ENCODE measurements at regions not wholly inside any gene's neighbourhood (a gene's known extent, or its start where the extent isn't known, plus 50 kb on each side); places are given as distances from the start of the nearest gene placed in this dataset.
A peak's percentile ranks its signal among the peaks of the same experiment; 100 is the strongest.

DNA sequence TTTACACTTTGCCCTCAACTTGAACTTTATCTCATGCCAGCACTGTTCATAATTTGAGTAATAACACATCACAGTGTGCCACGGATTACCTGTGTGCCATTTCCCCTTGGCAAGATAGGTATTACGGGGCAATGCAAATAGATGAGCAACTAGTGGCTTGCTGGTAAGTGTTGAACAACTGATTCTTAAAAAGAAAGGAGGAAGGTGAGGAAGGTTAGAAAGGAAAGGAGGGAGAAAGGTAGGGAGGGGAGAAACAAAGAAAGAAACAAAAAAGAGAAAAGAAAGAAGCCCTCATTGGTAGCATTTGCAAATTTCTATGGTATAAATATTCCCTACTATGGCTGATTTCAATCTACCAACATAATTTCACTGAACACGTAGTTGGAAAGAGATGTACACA is 118.2 kb upstream of the OLIG2 start:
- TF ChIP-seq, protein P1, sequence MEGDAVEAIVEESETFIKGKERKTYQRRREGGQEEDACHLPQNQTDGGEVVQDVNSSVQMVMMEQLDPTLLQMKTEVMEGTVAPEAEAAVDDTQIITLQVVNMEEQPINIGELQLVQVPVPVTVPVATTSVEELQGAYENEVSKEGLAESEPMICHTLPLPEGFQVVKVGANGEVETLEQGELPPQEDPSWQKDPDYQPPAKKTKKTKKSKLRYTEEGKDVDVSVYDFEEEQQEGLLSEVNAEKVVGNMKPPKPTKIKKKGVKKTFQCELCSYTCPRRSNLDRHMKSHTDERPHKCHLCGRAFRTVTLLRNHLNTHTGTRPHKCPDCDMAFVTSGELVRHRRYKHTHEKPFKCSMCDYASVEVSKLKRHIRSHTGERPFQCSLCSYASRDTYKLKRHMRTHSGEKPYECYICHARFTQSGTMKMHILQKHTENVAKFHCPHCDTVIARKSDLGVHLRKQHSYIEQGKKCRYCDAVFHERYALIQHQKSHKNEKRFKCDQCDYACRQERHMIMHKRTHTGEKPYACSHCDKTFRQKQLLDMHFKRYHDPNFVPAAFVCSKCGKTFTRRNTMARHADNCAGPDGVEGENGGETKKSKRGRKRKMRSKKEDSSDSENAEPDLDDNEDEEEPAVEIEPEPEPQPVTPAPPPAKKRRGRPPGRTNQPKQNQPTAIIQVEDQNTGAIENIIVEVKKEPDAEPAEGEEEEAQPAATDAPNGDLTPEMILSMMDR (conservative IDR thresholded peaks at IDR 0.05; ENCODE audit: low read length), result no peak
- DNase-seq (ENCODE audit: low read depth), result no peak
- no peak overlapping the region for H3K4me3 ChIP-seq (ENCODE audit: low read length)

DNA sequence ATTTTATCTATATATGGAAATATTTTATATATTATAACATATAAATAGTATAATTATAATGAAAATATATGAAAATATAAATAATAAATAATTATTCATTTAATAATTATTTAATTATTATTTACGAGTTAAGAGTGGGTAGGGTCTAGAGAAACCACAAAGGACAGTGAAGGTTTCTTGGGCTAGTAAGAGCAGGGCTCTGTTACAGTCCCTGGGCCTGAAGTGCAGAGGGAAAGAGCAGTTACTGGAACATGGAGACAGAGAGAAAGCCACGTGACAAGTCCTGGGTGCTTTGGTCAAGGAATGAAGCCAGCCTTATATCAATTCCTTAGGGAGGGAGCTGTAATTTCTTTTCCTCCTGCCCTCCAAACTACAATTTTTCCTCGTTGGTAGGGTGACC is 117.2 kb upstream of the OLIG2 start:
- TF ChIP-seq, protein P1 (conservative IDR thresholded peaks at IDR 0.05; ENCODE audit: low read length), result no peak
- DNase-seq (ENCODE audit: low read depth), result no peak
- H3K4me3 ChIP-seq (ENCODE audit: low read length), result no peak overlapping the region

DNA sequence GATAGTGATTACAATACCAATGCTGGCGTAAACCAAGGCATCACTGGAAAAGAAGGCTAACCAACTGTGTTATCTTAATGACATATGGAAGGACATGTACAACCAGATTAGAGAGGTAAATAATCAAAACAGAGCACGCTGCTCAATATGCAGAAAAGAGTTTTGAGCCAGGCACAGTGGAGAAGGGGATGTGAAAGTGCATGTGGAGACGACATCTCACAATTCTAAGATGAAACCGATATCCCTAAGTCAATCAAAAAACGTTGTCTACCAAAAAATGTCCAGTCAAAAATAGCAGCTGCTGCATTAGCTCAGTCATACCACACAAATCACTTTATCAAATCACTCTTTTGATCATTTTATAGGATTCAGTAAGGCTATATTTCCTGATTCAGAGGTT is 116.3 kb upstream of the OLIG2 start:
- DNase-seq (ENCODE audit: low read depth), result no peak
- TF ChIP-seq, protein P1 (conservative IDR thresholded peaks at IDR 0.05; ENCODE audit: low read length), result no peak
- no peak overlapping the region for H3K4me3 ChIP-seq (ENCODE audit: low read length)

DNA sequence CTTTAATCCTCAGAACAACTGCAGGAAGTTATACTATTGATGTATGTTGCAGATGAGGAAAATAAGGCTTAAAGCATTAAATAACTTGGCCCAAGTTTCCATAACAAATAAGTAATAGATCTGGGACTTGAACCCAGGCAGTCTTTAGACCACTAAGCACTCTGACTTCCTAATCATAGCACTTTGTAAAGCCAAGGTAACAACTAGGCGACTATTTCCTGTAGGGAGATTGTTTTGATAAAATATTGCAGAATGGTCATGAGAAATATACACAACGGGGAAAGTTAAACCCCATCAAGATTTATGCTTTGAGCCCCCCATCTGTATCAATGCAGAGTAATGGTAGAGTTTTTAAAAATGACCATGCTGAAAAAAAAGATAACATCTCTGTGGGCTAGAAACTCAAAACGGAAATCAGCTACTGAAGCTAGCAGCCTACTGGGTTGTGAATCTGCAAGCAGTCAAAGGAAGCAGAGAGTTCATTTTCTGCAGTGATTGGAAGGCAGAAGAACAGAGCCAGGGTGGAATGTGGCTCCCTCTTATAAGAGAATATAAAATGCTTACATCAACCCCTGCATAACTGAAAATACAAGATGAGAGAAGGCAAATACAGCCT is 111.2 kb upstream of the OLIG2 start:
- TF ChIP-seq, protein P1 (conservative IDR thresholded peaks at IDR 0.05; ENCODE audit: low read length), result no peak
- DNase-seq (ENCODE audit: low read depth), result no peak
- H3K4me3 ChIP-seq (ENCODE audit: low read length), result no peak overlapping the region

DNA sequence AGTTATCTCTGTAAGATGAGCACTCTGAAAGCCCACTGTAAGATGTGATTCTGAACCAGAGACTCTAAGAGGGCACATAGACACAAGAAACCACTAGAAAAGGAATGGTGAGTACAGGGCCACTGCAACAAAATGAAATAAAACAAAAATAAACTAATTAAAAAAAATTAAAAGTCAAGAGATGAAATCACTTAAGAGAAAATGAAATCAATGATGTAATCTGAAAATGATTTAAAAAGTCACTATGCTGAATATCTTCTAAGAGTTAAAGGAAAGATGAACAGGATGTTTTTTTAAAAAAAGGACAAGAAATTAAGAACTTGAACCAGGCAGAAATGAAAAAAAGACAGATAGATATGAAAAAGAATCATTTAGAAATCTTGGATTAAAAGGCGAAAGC is 110.6 kb upstream of the OLIG2 start:
- TF ChIP-seq, protein P1 (conservative IDR thresholded peaks at IDR 0.05; ENCODE audit: low read length), result no peak
- no peak for DNase-seq (ENCODE audit: low read depth)

DNA sequence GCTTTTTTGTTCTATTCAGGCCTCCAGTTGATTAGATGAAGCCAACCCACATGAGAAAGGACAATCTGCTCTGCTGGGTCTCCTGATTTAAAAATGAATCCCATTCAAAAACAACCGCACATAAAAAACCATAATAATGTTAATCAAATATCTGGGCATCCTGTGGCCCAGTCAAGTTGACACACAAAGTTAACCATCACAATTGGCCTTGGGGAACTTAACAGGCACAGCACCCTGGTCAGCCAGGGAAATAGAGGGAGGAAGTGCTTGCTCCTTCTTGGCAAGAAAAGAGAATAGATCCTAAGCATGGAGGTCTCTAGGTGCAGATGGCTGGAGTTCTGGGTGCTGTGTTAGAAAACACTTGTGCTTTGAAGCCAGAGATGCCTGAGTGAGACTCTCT is 109.6 kb upstream of the OLIG2 start:
- DNase-seq (ENCODE audit: low read depth), result no peak
- TF ChIP-seq, protein P1 (conservative IDR thresholded peaks at IDR 0.05; ENCODE audit: low read length), result no peak
- no peak overlapping the region for H3K4me3 ChIP-seq (ENCODE audit: low read length)

More for the DNA sequence above, 110.6 kb upstream of the OLIG2 start:
- H3K4me3 ChIP-seq (ENCODE audit: low read length), result no peak overlapping the region

DNA sequence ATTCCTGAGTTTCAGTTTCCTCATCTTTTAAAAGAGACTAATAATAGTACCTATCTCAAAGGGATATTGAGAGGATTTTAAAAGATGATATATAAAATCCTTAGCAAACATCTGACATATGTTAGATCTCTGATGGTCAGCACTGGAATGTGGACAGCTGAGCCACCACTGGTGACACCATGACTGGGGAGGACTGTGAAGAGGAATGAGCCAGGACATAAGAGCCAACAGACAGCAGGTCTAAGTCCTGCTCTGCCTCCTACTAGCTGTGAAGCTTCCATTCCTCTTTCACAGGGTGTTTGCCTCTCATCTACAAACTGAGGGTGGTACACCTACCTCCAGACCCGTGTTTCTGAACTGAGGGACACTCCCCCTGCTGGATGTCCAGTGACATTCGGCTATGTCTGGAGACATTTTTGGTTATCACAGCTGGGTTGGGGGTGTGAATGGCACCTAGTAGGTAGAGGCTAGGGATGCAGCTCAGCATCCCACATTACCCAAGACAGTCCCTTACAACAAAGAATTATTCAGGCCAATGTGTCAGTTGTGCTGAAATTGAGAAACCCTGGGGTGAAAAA is 109.1 kb upstream of the OLIG2 start:
- TF ChIP-seq, protein P1 (conservative IDR thresholded peaks at IDR 0.05; ENCODE audit: low read length), result 0 out of 2 replicates have a peak, but pooled peaks have one; percentile 10

More for the DNA sequence above, 109.1 kb upstream of the OLIG2 start:
- DNase-seq (ENCODE audit: low read depth), result no peak
- no peak overlapping the region for H3K4me3 ChIP-seq (ENCODE audit: low read length)

Measured in AG10803 (cell line).